Uterus (tissue), 2 donors: ENCODE measurements at regions not wholly inside any gene's neighbourhood (a gene's known extent, or its start where the extent isn't known, plus 50 kb on each side); places are given as distances from the start of the nearest gene placed in this dataset.

Source experiments
- POLR2A ChIP-seq, 2 donors: fragments of 450-650 bp; IDR thresholded peaks; one replicate each; pipeline ENCODE4 v1.6.1; 2016; ENCODE audit warnings: antibody characterized with exemption in 2 of 2, mild to moderate bottlenecking in 1 of 2, moderate library complexity in 1 of 2
- TF ChIP-seq, protein P1 (sequence below), 4 experiments: fragments of 200-600 bp in 2 of 4; fragments of 450-650 bp in 2 of 4; sonication (generic) in 2 of 4; IDR thresholded peaks; one replicate each; pipeline ENCODE4 v1.5.1; 2016 to 2019; ENCODE audit warnings: antibody characterized with exemption in 4 of 4, mild to moderate bottlenecking in 2 of 4, moderate library complexity in 1 of 4

DNA sequence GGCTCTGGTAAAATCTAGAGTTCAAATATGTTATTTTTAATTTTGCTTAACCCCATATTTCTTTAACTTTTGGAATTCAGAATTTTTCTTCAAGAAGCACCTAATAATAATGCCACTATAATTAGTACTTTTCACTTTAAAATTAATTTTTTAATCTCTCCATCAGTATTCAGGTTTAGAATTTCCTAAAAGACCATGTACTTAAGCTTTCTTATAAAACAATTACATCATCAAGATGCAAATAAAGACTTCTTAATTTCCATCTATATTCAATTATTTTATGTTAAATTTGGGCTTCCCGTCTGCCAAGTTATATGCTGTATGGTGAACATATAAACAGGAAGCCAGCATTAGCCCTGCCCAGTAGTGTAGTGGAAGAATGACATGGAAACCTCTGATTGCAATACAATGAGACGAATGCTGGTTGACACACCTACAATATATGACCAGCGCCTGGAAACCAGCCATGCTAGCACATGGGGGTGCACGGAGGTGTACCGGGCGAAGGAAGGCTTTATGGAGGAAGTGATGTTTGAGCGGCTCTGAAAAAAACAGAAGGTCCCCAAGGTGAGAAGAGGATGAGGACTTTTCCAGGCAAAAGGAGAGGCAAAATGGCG, 82.2 kb downstream of the LLPH start:
- TF ChIP-seq, protein P1, sequence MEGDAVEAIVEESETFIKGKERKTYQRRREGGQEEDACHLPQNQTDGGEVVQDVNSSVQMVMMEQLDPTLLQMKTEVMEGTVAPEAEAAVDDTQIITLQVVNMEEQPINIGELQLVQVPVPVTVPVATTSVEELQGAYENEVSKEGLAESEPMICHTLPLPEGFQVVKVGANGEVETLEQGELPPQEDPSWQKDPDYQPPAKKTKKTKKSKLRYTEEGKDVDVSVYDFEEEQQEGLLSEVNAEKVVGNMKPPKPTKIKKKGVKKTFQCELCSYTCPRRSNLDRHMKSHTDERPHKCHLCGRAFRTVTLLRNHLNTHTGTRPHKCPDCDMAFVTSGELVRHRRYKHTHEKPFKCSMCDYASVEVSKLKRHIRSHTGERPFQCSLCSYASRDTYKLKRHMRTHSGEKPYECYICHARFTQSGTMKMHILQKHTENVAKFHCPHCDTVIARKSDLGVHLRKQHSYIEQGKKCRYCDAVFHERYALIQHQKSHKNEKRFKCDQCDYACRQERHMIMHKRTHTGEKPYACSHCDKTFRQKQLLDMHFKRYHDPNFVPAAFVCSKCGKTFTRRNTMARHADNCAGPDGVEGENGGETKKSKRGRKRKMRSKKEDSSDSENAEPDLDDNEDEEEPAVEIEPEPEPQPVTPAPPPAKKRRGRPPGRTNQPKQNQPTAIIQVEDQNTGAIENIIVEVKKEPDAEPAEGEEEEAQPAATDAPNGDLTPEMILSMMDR (IDR thresholded peaks at IDR 0.05): no peak
- no peak for TF ChIP-seq POLR2A (IDR thresholded peaks at IDR 0.05)
